Left colon (tissue), 2 donors: ENCODE measurements at regions not wholly inside any gene's neighbourhood (a gene's known extent, or its start where the extent isn't known, plus 50 kb on each side); places are given as distances from the start of the nearest gene placed in this dataset.

ENCODE experiments used
- ATAC-seq: fragments of 200-7000 bp; cut with Tn5 transposase; one replicate; pipeline ENCODE4 v1.9.1; 2020; ENCODE audit warnings: mild to moderate bottlenecking, moderate library complexity
- DNase-seq, 2 donors: peaks; one replicate each; pipeline ENCODE4 v3.0.0-alpha.2; 2020
- intact Hi-C, 2 donors: fragments of 100-400 bp; cut with DNase I in 1 of 2; cut with micrococcal nuclease in 1 of 2; formaldehyde crosslinking; loops; one replicate each; pipeline versions ENCODE4 v1.11.2 to v1.14.0; 2022; cut with DNase I, micrococcal nuclease
- donor health status: DM: no; HTN: no; CAD: no.
- donor health status: DM: yes; HTN: yes; CAD: no.

DNA sequence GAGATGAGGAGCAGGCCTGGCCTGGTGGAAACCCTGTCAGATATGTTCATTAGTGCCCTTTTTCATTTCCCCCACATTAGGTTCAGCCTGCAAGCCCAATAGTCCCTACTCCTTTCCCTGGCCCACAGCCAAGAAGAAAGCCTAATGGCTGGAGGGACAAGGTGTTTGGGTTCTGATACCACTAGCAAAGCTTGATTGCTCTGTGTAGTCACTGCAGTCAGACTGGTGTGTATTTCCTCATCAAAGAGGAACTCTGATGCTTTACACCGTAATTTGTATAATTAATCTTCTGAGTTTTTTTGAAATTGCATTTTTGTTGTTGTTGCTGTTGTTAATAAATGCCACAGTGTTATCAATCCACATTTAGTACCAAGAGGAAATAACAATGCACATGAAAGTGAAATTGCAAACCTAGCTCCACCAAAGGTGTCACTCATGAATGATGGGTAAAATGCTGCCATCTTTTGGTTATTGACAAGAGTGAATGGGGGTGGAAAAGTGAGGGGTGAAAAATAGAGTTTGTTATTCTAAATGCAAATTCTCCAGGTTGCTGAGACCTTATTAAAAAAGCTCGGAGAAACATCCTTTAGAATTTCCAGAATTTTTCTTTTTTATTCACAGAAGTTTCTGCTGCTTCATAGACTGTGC is 320.2 kb upstream of the POU3F2 start:
- ATAC-seq, result no peak
- intact Hi-C loops, result no loop called here
- no peak for DNase-seq

DNA sequence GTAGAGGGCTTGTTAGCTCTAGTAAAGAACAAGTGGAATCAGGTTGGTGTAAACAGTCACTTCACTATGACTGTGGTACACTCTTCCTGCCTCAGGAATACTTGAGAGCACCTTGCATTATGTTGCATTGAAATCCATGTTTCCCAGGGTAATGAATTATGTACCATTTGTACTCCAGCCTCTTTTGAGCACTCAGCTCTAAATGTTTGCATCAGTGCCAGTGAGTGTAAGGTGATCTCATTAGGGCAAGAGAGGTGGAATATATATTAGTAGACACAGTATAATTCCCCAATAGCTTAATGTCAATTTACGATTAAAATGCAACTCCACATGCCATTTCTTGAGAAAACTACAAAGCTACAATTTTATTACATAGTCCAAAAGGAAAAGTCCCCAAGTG is 319.6 kb upstream of the POU3F2 start:
- DNase-seq, result no peak
- intact Hi-C loops, result no loop called here
- ATAC-seq, result no peak

DNA sequence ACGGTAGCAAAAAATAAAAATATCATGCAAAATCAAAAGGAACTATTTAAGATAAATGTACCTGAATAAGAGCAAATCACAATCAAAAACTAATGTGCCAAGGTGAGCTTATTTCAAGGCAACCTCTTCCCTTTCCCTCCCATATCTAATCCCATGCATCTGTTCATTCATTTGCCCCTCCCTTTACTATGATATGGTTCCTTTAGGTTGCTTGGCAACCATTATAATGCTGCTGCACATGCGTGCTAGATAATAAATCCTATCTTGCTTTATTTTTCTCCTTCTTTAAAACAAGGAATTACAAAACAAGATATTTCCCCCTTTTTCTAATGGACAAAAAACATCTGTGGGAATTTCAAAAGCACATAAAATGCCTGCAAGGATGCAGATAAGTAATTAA is 318.2 kb upstream of the POU3F2 start:
- ATAC-seq (no peak), DNase-seq (no peak)
- intact Hi-C loops, result no loop called here

DNA sequence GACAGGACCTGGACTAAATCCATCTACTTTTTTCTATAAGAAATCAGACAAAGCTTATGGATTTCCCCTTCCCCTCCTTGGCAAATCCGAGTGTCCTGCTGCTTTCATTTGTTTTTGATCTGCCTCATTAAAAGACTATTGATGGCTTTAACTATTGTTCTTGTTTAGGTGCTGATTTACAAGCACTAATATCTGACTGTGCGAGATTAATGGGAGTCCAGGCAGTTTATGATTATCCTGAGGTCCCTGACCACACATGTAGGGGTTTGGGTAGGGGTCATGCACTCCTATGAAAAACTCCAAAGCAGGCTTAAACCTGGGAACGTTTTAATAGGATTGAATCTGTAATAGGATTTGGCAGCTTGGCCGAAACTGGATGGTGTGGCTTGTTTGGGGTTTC is 317.5 kb upstream of the POU3F2 start:
- DNase-seq, result no peak
- ATAC-seq, result no peak
- intact Hi-C loops, result no loop called here

DNA sequence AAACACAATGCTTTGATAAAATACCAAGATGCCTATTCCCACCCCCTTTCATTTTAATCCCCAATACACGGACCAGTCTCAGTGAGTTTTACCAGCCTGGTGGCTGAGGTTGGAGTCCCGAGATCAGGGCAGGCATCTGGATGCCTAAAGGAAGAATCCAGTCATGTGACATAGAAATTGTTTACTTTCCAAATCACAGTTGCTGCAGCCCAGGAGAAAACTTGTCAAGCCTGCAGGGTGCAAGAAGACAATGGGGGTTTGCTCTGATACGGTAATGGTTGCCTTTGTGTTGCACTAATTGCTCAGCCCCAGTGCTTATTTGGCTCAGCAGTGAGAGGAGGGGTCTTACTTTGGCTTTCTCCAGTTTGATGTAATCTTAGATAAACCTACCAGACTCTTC is 308.5 kb upstream of the POU3F2 start:
- intact Hi-C loops, result no loop called here
- ATAC-seq, result no peak

DNA sequence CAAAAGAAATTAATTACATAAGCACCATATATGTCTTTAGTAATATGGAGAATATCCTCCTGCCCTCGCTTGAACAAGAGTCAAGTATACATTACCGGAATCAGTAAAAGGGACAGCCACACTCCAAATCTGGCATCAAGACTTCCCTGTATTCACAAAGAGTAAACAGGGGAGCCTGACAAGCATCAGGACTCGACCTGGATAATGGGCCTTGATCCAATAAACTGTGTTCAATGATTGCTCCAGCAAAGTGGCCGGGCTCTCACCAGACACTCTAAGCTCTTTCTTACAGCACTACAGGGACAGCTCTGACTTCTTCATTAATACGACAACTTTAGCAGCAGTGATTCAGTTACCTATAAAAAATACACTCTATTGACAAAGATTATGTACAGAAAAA is 307.9 kb upstream of the POU3F2 start:
- ATAC-seq (no peak), DNase-seq (no peak)
- intact Hi-C loops, result no loop called here

More for the DNA sequence above, 308.5 kb upstream of the POU3F2 start:
- DNase-seq, result no peak

DNA sequence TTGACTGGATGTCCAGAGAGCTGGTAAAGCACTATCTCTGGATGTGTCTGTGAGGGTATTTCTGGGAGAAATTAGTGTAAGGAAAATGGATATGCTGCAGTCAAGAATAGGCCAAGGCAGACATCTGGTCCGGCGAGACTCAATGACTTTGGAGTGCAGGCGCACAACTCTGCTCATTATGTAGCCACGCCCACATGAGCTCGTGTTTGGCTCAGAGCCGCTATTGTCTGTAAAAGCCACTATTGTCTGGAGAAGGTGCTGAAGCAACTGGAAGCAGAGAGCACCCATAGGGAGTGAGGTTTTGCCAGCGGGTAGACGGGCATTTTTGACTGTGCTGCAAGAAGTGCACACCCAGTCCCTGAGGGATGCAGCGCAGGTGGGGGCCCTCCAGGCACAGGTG is 305.0 kb upstream of the POU3F2 start:
- no peak for DNase-seq
- ATAC-seq, result no peak
- intact Hi-C loops, result no loop called here

DNA sequence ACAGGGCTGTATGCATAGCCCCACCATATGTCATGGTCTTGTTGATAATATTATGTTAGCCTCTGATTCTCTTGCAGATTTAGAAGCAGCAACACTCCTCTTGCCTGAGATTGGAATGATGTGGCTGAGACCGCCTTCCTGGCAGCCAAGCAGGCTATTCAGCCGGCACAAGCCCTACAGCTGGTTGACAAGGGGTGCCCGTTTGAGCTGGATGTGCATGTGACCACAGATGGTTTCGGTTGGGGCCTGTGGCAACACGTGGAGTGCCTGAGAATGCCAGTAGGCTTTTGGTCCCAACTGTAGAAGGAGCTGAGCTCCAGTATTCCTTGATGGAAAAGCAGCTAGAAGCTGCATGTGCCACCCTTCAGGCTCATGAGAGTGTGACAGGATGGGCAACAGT is 303.6 kb upstream of the POU3F2 start:
- ATAC-seq (no peak), DNase-seq (no peak)
- intact Hi-C loops, result no loop called here

DNA sequence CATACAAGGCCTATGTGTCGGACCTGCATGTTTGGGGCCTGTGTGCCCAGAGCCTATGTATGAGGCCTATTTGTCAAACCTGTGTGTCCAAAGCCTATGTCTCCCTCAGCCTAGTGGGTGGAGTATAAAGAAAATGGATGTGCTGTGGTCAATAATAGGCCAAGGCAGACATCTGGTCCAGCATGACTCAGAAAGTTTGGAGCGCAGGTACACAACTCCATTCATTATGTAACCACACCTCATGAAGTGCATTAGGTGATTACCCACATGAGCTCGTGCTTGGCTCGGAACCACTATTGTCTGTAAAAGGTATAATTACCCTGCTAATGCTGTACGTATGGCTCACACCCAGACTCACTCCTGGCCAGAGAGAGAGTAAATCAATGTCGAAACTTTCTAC is 302.4 kb upstream of the POU3F2 start:
- intact Hi-C loops, result no loop called here
- ATAC-seq, result no peak
- no peak for DNase-seq

DNA sequence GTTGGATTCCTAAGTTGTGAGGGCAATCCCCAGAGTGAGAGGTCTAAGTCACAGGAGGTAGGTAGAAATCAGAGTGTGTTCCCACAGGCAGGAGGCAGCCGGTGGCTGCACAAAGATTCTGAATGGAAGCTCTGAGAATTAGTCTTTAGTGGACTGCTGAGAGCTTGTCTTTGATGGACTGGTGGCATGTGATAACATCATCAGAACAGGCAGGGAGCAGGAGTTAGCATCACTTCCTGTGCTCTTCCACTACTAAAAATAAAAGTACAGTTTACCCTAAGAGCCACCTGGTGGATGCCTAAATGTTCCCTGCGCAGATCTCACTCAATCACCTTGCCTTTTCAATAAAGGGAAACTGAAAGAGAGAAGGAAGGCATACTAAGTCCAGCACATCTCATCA is 294.6 kb upstream of the POU3F2 start:
- DNase-seq (no peak), ATAC-seq (no peak)
- intact Hi-C loops, result no loop called here

DNA sequence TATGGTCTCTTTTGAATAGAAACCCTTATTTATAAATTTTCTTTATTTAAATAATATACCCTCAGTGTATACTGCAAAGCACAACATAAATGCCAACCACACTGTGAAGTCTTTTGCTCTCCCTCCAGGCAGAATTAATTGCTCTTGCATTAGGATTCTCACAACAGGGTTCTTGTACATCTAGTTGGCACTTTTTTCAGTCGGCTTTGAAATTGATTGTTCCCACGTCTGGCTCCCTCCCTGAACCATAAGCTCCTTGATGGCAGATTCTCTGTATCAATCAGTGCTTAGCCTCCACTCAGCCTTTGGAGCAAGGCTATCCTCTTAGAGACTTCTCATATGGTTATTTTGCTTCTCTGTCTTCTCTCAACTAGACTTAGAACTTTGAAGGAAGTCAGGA is 288.0 kb upstream of the POU3F2 start:
- intact Hi-C loops, result no loop called here
- DNase-seq (no peak), ATAC-seq (no peak)

DNA sequence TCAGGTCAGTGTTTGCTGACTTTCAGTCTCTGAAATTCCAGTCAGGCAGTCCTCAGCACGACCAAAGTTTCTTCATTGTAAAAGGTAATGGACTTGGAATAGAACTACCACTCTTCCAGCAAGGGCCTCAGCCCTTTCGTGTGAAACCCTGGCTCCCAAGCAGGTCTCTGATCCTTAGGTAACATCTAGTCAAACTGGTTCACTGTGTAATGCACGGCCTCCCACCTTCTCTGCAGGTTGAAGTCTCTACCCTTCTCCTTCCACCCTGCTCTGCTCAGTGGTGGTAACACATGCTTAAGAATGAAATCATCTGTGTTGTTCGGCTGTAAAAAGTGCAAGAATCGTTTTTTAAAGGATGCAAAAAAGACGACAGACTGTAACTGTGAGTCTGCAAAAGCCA is 287.2 kb upstream of the POU3F2 start:
- ATAC-seq (no peak), DNase-seq (no peak)
- intact Hi-C loops, result no loop called here

DNA sequence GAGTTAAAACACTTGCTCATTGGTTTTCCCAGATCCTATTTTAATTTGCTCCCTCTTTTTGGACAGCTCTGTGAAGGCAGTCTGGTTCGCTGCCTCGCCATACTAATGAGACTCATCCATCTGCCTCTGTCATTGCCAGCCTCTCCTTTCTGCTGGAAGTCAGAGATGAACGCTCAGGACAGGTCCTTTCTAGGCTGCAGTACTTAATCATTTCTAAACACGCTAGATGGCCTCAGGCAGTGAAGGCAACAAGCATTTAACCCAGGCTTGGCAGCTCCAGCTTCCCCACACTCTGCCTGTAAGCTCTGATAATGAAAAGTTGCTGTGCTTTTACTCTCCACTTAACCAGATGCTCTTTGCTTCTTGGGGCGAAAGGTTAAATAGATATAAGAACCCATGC is 286.7 kb upstream of the POU3F2 start:
- intact Hi-C loops, result no loop called here
- DNase-seq (no peak), ATAC-seq (no peak)

DNA sequence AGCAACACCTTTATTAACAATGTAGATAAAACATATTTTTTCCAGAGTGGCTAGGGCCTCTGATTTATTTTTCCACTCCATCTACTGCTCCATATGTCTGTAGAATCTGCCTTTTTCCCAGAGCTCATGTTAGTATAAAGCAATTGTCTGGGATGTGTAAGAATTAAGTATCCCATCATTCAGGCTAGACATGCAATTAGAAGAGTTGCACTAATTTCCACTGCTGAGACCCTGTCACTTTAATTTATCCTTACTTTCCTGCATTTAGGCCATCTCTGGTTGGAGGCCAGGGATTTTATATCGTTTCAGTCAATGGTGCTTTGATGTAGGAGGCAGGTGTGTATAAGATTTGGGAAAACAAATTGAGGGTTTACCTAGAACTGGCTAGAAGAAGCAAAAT is 286.1 kb upstream of the POU3F2 start:
- ATAC-seq (no peak), DNase-seq (no peak)
- intact Hi-C loops, result no loop called here

DNA sequence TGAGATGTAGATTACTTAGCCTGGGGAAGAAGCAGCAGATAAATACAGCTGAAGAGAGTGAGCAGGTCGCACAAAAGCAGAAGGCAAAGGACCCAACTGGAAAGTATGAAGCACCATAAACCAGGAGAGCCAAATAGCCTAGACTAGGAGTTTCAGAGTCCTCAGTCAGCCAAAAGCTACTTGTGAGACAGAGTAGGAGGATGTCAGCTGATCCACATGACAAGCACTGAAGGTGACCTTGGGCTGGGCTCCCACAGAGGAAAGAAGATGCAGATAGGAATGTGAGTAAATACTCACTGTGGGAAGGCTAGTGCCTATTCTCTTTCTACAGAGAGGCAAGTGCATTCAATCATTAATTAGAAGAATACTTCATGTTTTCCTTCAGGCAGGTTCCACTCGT is 274.0 kb upstream of the POU3F2 start:
- intact Hi-C loops, result no loop called here
- DNase-seq, result no peak
- ATAC-seq, result no peak

DNA sequence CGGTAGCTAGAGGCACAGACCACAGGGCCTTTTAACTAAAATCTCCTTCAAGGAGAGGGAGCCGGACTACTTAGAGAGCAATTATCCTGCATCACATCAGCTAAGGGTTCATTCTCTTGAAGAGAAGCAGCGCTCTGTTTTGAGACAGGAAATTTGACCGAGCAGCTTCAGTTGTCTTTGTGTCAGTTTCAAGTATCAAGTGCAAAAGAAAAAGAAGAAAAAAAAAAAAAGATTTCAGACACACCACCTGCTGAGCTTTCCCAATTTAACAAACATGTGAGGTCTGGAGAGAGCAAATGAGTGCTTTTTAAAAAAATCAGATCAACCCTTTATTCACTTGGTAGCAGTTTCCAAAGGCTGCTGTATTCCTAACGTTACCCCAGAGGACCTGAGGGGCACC is 273.5 kb upstream of the POU3F2 start:
- intact Hi-C loops, result no loop called here
- ATAC-seq (no peak), DNase-seq (no peak)

DNA sequence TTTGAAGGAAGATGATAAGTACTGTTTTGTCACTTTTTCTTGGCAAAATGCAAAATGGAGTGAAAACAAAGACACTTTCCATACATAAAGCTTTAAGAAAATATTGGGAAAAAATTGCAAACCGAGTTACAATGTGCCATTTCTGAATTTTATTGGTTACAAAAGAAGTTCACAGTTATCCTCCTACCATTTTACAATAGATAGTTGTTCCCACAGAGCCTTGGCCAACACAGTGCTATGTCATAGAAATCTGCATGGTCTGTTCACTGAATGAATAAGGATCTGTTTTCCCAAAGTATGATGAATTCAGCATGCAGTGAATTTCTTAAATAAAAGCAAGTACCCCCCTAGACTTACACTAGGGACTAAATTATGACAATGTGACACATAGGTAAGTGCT is 268.2 kb upstream of the POU3F2 start:
- ATAC-seq (no peak), DNase-seq (no peak)
- intact Hi-C loops, result no loop called here

DNA sequence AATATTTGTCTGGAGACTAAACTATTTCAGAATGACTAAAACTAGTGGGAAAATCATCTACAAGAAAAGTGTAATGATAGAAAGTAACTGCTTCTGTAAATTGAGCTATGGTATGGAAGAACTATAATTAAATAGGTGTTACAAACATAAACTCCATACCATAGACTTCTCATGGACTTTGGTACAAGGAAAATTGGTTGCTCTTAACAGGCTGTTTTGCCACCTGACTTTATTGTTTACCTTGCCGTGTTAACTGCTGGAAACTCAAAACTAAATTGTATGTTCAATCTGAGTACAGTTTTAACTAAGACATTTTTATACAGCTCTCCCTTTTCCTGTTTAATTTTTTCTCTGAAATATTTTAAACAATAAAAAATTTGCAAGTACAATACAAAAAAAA is 261.8 kb upstream of the POU3F2 start:
- peak; percentile 92 for ATAC-seq
- intact Hi-C loops, result no loop called here
- no peak for DNase-seq

DNA sequence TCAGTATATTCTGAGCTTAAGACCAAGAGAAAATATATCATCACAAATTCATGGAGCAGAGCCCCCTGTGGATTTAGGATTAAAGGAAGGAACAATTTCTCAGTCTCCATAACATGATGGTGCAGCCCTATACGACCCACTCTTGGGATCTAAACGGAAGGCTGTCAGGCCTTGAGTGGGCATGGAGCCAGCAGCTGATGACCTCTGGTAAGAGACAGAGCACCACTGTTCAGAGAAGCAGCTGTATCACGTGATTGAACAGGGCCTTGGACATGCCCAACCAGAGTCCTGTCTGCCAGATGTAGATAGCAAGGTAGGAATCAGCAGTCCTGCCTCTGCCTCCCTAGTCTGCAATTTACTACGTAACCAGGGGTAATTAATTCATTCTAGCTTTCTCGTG is 259.4 kb upstream of the POU3F2 start:
- ATAC-seq (peak; percentile 69), DNase-seq (peak; percentile 55 to 70)

DNA sequence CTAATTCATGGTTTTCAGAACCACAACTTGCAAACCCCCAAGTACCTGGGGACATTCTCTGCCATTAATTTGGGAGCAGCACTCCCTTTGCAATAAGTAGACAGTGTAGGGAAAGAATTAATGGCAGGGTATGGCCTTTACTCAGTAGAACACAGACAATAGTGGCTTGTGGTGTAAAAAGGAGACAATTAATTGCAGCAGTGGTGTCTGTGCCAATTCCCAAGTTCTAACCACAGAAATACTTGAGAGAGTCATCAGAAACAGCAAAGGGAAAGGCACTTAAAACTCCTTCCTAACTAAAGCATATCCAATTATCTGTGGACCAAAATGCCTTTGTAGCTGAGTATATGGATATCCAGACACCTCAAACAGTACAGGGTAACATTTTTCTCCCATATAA is 257.6 kb upstream of the POU3F2 start:
- DNase-seq, result no peak

More for the DNA sequence above, 259.4 kb upstream of the POU3F2 start:
- intact Hi-C loops, result no loop called here

DNA sequence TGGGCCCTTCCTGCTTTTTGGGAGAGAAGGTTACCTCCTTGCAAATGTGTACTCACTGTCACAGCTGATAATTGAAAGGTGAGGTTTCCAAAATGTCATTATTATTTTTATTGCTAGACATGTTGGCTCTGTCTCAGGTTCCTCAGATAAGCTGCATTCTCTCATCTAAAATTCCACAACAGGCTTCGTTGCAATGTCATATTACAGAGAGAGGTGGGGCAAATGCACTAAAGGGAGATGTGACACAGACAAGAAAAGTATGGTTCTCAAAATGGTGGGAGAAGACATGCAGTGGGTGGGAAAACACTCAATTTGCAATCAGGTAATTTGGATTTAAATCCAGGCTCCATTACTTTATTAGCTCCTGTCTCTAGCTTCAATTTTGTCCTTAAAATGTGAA is 256.4 kb upstream of the POU3F2 start:
- DNase-seq (no peak), ATAC-seq (no peak)
- intact Hi-C loops, result no loop called here

More for the DNA sequence above, 257.6 kb upstream of the POU3F2 start:
- no peak for ATAC-seq
- intact Hi-C loops, result no loop called here

DNA sequence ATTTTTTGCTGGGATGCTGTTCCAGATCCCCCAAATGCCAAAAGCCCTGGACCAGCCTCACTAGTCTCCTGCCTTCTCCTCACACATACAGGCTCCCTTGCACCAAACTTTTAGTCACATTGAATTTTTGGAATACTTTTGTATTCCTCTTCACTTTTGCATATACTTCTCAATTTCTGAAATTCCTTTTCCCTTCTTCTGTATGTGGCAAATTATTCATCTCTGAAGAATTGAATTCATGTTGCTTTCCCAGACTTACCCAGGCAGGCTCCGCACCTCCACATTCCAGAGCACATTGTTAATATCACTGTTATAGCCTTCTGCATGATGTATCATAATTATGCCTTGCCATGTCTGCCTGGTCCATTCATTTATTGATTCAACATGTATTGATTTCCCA is 255.3 kb upstream of the POU3F2 start:
- DNase-seq, result no peak
- intact Hi-C loops, result no loop called here
- no peak for ATAC-seq
